Caco-2 (cell line): ENCODE measurements at regions not wholly inside any gene's neighbourhood (a gene's known extent, or its start where the extent isn't known, plus 50 kb on each side); places are given as distances from the start of the nearest gene placed in this dataset.

ENCODE experiments used
- BruUV-seq: library from RNA; stranded (reverse); fragments of 400-500 nt; replicated peaks from 2 replicates; lab custom pipeline; 2021; lab: Mats Ljungman, UMichigan
- CTCF ChIA-PET: fragments of 300-600 bp; sonication (Branson Sonifier 250); formaldehyde crosslinking; loops from one replicate; lab custom pipeline; 2022; ENCODE audit warnings: antibody characterized with exemption; lab: Charles Lee
- POLR2A ChIA-PET: fragments of 300-600 bp; sonication (Branson Sonifier 250); formaldehyde crosslinking; loops from one replicate; lab custom pipeline; 2022; ENCODE audit warnings: antibody characterized with exemption; lab: Charles Lee
- DNase-seq, 2 experiments: peaks; one replicate each; pipeline versions ENCODE4 v3.0.0 to v3.0.0-alpha.2; 2020 to 2022
- H3K27me3 ChIP-seq: replicated peaks from 2 replicates; pipeline ENCODE4 v1.6.0; 2011; ENCODE audit warnings: low read length; ENCODE audit not compliant: control insufficient read depth, insufficient read depth
- H3K36me3 ChIP-seq: 2 replicates; pipeline ENCODE4 v1.5.1; 2011; ENCODE audit warnings: low read length; ENCODE audit not compliant: control insufficient read depth, insufficient read depth
- H3K4me1 ChIP-seq: fragments of 250-450 bp; sonication (Bioruptor Pico); 2 replicates; pipeline ENCODE4 v1.5.1; 2020; ENCODE audit warnings: mild to moderate bottlenecking
- H3K4me3 ChIP-seq: 2 replicates; pipeline ENCODE4 v1.5.1; 2011; ENCODE audit warnings: low read depth, mild to moderate bottlenecking, control low read depth, low read length
- H3K9me3 ChIP-seq: fragments of 250-450 bp; sonication (Bioruptor Pico); 2 replicates; pipeline ENCODE4 v1.5.1; 2020; ENCODE audit warnings: mild to moderate bottlenecking, moderate library complexity
- H3K27ac Mint-ChIP-seq: one replicate; pipeline ENCODE4 v1.8.0; 2022; ENCODE audit warnings: mixed read lengths; ENCODE audit not compliant: unreplicated experiment
- H3K27me3 Mint-ChIP-seq: one replicate; pipeline ENCODE4 v1.8.0; 2022; ENCODE audit warnings: mixed read lengths; ENCODE audit not compliant: insufficient read depth, unreplicated experiment
- H3K36me3 Mint-ChIP-seq: one replicate; pipeline ENCODE4 v1.8.0; 2022; ENCODE audit warnings: mild to moderate bottlenecking, mixed read lengths; ENCODE audit not compliant: insufficient read depth, unreplicated experiment
- H3K4me1 Mint-ChIP-seq: one replicate; pipeline ENCODE4 v1.8.0; 2022; ENCODE audit warnings: low read depth, mixed read lengths; ENCODE audit not compliant: unreplicated experiment
- H3K4me3 Mint-ChIP-seq: one replicate; pipeline ENCODE4 v1.8.0; 2022; ENCODE audit warnings: mild to moderate bottlenecking, moderate library complexity, mixed read lengths; ENCODE audit not compliant: unreplicated experiment
- H3K9me3 Mint-ChIP-seq: one replicate; pipeline ENCODE4 v1.8.0; 2022; ENCODE audit warnings: mixed read lengths; ENCODE audit not compliant: unreplicated experiment
- CTCF ChIP-seq, 2 experiments: fragments of 200-600 bp in 1 of 2; IDR thresholded peaks; 1 replicate in 1 of 2; 2 replicates in 1 of 2; pipeline versions ENCODE4 v1.5.1 to v1.8.0; 2011 to 2022; ENCODE audit warnings: antibody characterized with exemption in 1 of 2, control low read depth in 1 of 2, inconsistent platforms in 1 of 2, low read depth in 1 of 2, low read length in 1 of 2, mild to moderate bottlenecking in 1 of 2, moderate library complexity in 1 of 2; ENCODE audit not compliant: insufficient read depth in 1 of 2, severe bottlenecking in 1 of 2, unreplicated experiment in 1 of 2
- intact Hi-C: fragments of 100-400 bp; cut with micrococcal nuclease; formaldehyde crosslinking; loops from one replicate; pipeline ENCODE4 v1.10.0; 2022; ENCODE audit not compliant: unreplicated experiment

- Mint-ChIP-seq H3K36me3 (no peaks in the 10 kb centered on the region), H3K27me3 (peaks cover 3% of the 10 kb centered on the region)
Measured at GRCh38 chr16:17965133-17965900, 371.2 kb downstream of the NPIPA8 start.

GRCh38 chr16:17964196-17964595 is 372.3 kb downstream of the NPIPA8 start:
- no peaks in the 10 kb centered on the region for H3K9me3 ChIP-seq
- H3K36me3 Mint-ChIP-seq, result no peaks in the 10 kb centered on the region
- no peak overlapping the region for H3K4me3 ChIP-seq
- no peak for DNase-seq
- intact Hi-C loops, result no loop called here
- no peaks in the 10 kb centered on the region for H3K4me1 Mint-ChIP-seq
- no peaks in the 10 kb centered on the region for H3K36me3 ChIP-seq
- H3K4me1 ChIP-seq, result no peaks in the 10 kb centered on the region
- H3K4me3 Mint-ChIP-seq, result no peak overlapping the region
- H3K27me3 Mint-ChIP-seq, result peaks cover 3% of the 10 kb centered on the region
- no peak for TF ChIP-seq CTCF (IDR thresholded peaks at IDR 0.05; ENCODE audit: insufficient read depth in 1 of 2, low read depth in 1 of 2, low read length in 1 of 2, severe bottlenecking in 1 of 2, unreplicated experiment in 1 of 2)
- ChIA-PET CTCF (no interaction called here), POLR2A (no interaction called here)
- no TSS peak for BruUV-seq
- H3K9me3 Mint-ChIP-seq, result peaks cover 19% of the 10 kb centered on the region
- H3K27ac Mint-ChIP-seq, result no peak overlapping the region
- H3K27me3 ChIP-seq, result no peaks in the 10 kb centered on the region

More at GRCh38 chr16:17965133-17965900, 371.2 kb downstream of the NPIPA8 start:
- Histone ChIP-seq H3K9me3 (no peaks in the 10 kb centered on the region), H3K4me3 (no peak overlapping the region), H3K4me1 (no peaks in the 10 kb centered on the region), H3K27me3 (no peaks in the 10 kb centered on the region), H3K36me3 (no peaks in the 10 kb centered on the region)
- peaks cover 19% of the 10 kb centered on the region for H3K9me3 Mint-ChIP-seq
- no peak for TF ChIP-seq CTCF (IDR thresholded peaks at IDR 0.05; ENCODE audit: insufficient read depth in 1 of 2, low read depth in 1 of 2, low read length in 1 of 2, severe bottlenecking in 1 of 2, unreplicated experiment in 1 of 2)
- ChIA-PET CTCF (no interaction called here), POLR2A (no interaction called here)
- DNase-seq, result no peak
- H3K27ac Mint-ChIP-seq, result no peak overlapping the region
- no peak overlapping the region for H3K4me3 Mint-ChIP-seq
- BruUV-seq, result no TSS peak
- H3K4me1 Mint-ChIP-seq, result no peaks in the 10 kb centered on the region
- intact Hi-C loops, result no loop called here

- Mint-ChIP-seq H3K9me3 (peaks cover 19% of the 10 kb centered on the region), H3K36me3 (no peaks in the 10 kb centered on the region), H3K27me3 (peaks cover 3% of the 10 kb centered on the region), H3K4me3 (no peak overlapping the region), H3K27ac (no peak overlapping the region), H3K4me1 (no peaks in the 10 kb centered on the region)
- no peak for DNase-seq
- Histone ChIP-seq H3K4me3 (no peak overlapping the region), H3K36me3 (no peaks in the 10 kb centered on the region), H3K4me1 (no peaks in the 10 kb centered on the region), H3K27me3 (no peaks in the 10 kb centered on the region), H3K9me3 (no peaks in the 10 kb centered on the region)
- ChIA-PET CTCF (no interaction called here), POLR2A (no interaction called here)
- no TSS peak for BruUV-seq
- TF ChIP-seq CTCF (IDR thresholded peaks at IDR 0.05; ENCODE audit: insufficient read depth in 1 of 2, low read depth in 1 of 2, low read length in 1 of 2, severe bottlenecking in 1 of 2, unreplicated experiment in 1 of 2), result no peak
- intact Hi-C loops, result no loop called here
Measured at GRCh38 chr16:17963185-17963836, 373.2 kb downstream of the NPIPA8 start.
